Endothelial cell (in vitro differentiated cells): ENCODE measurements at regions not wholly inside any gene's neighbourhood (a gene's known extent, or its start where the extent isn't known, plus 50 kb on each side); places are given as distances from the start of the nearest gene placed in this dataset.

Experiments
- DNase-seq: peaks from one replicate; pipeline ENCODE4 v3.0.0; 2021; ENCODE audit warnings: low spot score
- H3K27ac Mint-ChIP-seq: one replicate; pipeline ENCODE4 v1.8.0; 2021; ENCODE audit warnings: mixed read lengths, inconsistent platforms; ENCODE audit not compliant: unreplicated experiment
- H3K27me3 Mint-ChIP-seq: one replicate; pipeline ENCODE4 v1.8.0; 2021; ENCODE audit warnings: mild to moderate bottlenecking, moderate library complexity, mixed read lengths, inconsistent platforms; ENCODE audit not compliant: unreplicated experiment
- H3K36me3 Mint-ChIP-seq: one replicate; pipeline ENCODE4 v1.8.0; 2021; ENCODE audit warnings: mild to moderate bottlenecking, low read depth, mixed read lengths, inconsistent platforms; ENCODE audit not compliant: unreplicated experiment
- H3K4me1 Mint-ChIP-seq: one replicate; pipeline ENCODE4 v1.8.0; 2021; ENCODE audit warnings: mild to moderate bottlenecking, mixed read lengths, inconsistent platforms; ENCODE audit not compliant: unreplicated experiment
- H3K4me3 Mint-ChIP-seq: one replicate; pipeline ENCODE4 v1.8.0; 2021; ENCODE audit warnings: mild to moderate bottlenecking, mixed read lengths, inconsistent platforms; ENCODE audit not compliant: unreplicated experiment
- H3K9me3 Mint-ChIP-seq: one replicate; pipeline ENCODE4 v1.8.0; 2021; ENCODE audit warnings: mixed read lengths, inconsistent platforms; ENCODE audit not compliant: unreplicated experiment
- TF ChIP-seq, protein P1 (sequence below): fragments of 200-600 bp; sonication (generic); IDR thresholded peaks from one replicate; pipeline ENCODE4 v1.5.0; 2021; ENCODE audit warnings: antibody characterized with exemption; ENCODE audit not compliant: unreplicated experiment

DNA sequence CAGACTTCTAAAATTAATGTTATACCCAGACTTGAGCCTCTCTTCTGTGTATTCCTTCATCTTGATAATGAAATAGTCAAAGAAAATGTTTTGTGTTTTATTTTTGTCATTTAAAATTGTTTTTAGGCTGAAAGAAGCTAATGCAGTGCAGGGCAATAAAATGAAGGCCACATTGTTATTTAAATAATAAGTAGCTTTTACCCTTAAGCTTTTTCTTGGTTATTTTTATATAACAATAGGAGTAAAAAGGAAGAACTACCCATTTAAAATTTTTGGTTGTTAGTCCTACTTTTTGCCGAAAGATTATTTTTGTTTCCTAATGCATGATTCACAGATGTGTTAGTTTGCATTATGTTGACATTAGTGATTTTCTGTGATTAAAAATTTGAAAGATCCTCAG, 181.0 kb upstream of the MEOX2 start:
- no peaks in the 10 kb centered on the region for H3K4me1 Mint-ChIP-seq
- H3K36me3 Mint-ChIP-seq = no peaks in the 10 kb centered on the region
- DNase-seq = no peak
- no peaks in the 10 kb centered on the region for H3K27me3 Mint-ChIP-seq
- H3K27ac Mint-ChIP-seq = no peak overlapping the region
- TF ChIP-seq, protein P1, sequence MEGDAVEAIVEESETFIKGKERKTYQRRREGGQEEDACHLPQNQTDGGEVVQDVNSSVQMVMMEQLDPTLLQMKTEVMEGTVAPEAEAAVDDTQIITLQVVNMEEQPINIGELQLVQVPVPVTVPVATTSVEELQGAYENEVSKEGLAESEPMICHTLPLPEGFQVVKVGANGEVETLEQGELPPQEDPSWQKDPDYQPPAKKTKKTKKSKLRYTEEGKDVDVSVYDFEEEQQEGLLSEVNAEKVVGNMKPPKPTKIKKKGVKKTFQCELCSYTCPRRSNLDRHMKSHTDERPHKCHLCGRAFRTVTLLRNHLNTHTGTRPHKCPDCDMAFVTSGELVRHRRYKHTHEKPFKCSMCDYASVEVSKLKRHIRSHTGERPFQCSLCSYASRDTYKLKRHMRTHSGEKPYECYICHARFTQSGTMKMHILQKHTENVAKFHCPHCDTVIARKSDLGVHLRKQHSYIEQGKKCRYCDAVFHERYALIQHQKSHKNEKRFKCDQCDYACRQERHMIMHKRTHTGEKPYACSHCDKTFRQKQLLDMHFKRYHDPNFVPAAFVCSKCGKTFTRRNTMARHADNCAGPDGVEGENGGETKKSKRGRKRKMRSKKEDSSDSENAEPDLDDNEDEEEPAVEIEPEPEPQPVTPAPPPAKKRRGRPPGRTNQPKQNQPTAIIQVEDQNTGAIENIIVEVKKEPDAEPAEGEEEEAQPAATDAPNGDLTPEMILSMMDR = no peak
- H3K4me3 Mint-ChIP-seq = no peak overlapping the region
- H3K9me3 Mint-ChIP-seq = no peaks in the 10 kb centered on the region

DNA sequence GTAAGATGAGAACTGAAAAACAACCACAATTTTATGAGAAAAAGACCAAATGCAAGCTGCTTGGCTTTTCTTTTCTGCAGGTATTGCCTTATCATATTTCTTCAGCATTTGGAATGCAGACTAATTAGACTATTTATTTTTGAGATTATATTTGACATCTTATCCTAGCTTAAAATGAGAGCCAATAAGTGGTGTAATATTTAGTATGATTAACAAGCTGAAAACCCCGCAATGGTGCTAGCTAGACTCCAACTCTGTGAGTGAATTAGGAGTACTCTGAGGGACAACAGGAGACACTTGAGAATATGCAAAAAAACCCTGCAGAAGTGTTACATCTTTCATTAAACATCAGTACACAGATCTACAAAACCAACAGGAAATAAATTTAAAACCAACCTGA, 180.3 kb upstream of the MEOX2 start:
- TF ChIP-seq, protein P1 = no peak
- H3K27me3 Mint-ChIP-seq = no peaks in the 10 kb centered on the region
- no peaks in the 10 kb centered on the region for H3K9me3 Mint-ChIP-seq
- peaks cover 3% of the 10 kb centered on the region for H3K4me1 Mint-ChIP-seq
- H3K4me3 Mint-ChIP-seq = no peak overlapping the region
- no peaks in the 10 kb centered on the region for H3K36me3 Mint-ChIP-seq
- no peak overlapping the region for H3K27ac Mint-ChIP-seq
- no peak for DNase-seq

DNA sequence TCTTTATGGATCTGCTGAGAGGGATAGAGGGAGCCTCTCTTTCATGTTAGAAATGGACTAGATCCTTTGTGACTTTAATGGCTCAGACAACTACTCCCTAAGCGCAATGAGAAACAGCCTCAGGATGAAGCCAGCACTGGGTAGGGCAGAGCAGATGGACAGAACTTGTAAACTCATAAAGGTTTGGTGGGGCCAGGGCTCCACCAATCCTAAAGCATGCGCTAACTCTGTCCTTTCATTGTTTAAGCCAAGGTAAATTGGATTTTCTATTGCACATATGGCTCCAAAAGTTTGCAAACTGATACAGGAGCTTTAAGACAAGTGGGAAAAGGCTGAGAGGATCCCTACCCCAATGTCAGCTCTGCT, 178.1 kb upstream of the MEOX2 start:
- no peaks in the 10 kb centered on the region for H3K36me3 Mint-ChIP-seq
- TF ChIP-seq, protein P1 = no peak
- H3K9me3 Mint-ChIP-seq = no peaks in the 10 kb centered on the region
- H3K4me3 Mint-ChIP-seq = no peak overlapping the region
- H3K4me1 Mint-ChIP-seq = peaks cover 13% of the 10 kb centered on the region
- no peak for DNase-seq
- no peak overlapping the region for H3K27ac Mint-ChIP-seq
- no peaks in the 10 kb centered on the region for H3K27me3 Mint-ChIP-seq

- no peaks in the 10 kb centered on the region for H3K27me3 Mint-ChIP-seq
- TF ChIP-seq, protein P1 = no peak
- H3K27ac Mint-ChIP-seq = no peak overlapping the region
- no peaks in the 10 kb centered on the region for H3K36me3 Mint-ChIP-seq
- DNase-seq = no peak
- peaks cover 13% of the 10 kb centered on the region for H3K4me1 Mint-ChIP-seq
- H3K4me3 Mint-ChIP-seq = no peak overlapping the region
- H3K9me3 Mint-ChIP-seq = no peaks in the 10 kb centered on the region
These were observed 177.6 kb upstream of the MEOX2 start for GRCh38 chr7:15863951-15864625.

DNA sequence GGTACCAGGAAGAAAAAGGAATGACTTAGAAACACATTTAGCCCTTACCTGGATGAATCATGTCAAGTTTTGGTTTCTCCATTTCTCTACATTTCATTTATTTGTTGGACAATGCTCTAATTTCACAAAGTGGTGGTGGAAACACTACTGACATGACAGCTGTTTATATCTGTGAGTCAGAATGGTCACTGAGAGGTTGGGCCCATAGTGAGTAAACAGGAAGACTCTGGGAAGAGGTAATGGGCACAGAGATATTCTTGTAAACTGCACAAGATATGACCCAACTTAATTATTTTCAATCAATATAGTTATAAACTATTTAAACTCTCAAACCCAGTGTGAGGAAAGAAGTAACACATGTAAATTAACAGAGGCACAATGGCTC, 176.3 kb upstream of the MEOX2 start:
- no peak overlapping the region for H3K27ac Mint-ChIP-seq
- H3K4me3 Mint-ChIP-seq = no peak overlapping the region
- H3K4me1 Mint-ChIP-seq = peaks cover 13% of the 10 kb centered on the region
- no peaks in the 10 kb centered on the region for H3K36me3 Mint-ChIP-seq
- no peaks in the 10 kb centered on the region for H3K9me3 Mint-ChIP-seq
- no peak for DNase-seq
- no peaks in the 10 kb centered on the region for H3K27me3 Mint-ChIP-seq
- TF ChIP-seq, protein P1 = no peak
